Ascending aorta (tissue), 2 donors: ENCODE measurements at regions not wholly inside any gene's neighbourhood (a gene's known extent, or its start where the extent isn't known, plus 50 kb on each side); places are given as distances from the start of the nearest gene placed in this dataset.

Source experiments
- DNase-seq, 2 donors: peaks; one replicate each; pipeline ENCODE4 v3.0.0-alpha.2; 2019; ENCODE audit warnings: low spot score in 2 of 2
- H3K27ac ChIP-seq, 2 donors: fragments of 200-600 bp; sonication (generic); one replicate each; pipeline ENCODE4 v1.5.1; 2016 to 2017; ENCODE audit warnings: mild to moderate bottlenecking in 1 of 2
- H3K27me3 ChIP-seq: fragments of 200-600 bp; sonication (generic); one replicate; pipeline ENCODE4 v1.5.1; 2017
- H3K36me3 ChIP-seq, 2 donors: fragments of 200-600 bp; sonication (generic); one replicate each; pipeline ENCODE4 v1.5.1; 2016
- H3K4me1 ChIP-seq, 2 donors: fragments of 200-600 bp; sonication (generic); one replicate each; pipeline ENCODE4 v1.5.1; 2016 to 2017; ENCODE audit warnings: mild to moderate bottlenecking in 1 of 2
- H3K4me3 ChIP-seq, 2 donors: fragments of 200-600 bp; sonication (generic); one replicate each; pipeline ENCODE4 v1.5.1; 2016 to 2017; ENCODE audit warnings: mild to moderate bottlenecking in 1 of 2
- H3K9me3 ChIP-seq, 2 donors: fragments of 200-600 bp; sonication (generic); one replicate each; pipeline ENCODE4 v1.5.1; 2016
- intact Hi-C: fragments of 100-400 bp; cut with DNase I; formaldehyde crosslinking; loops from one replicate; pipeline ENCODE4 v1.15.1; 2023
- TF ChIP-seq, protein P1 (sequence below), 3 experiments: fragments of 200-600 bp in 2 of 3; fragments of 450-650 bp in 1 of 3; sonication (generic) in 2 of 3; IDR thresholded peaks; one replicate each; pipeline ENCODE4 v1.5.1; 2016 to 2019; ENCODE audit warnings: antibody characterized with exemption in 3 of 3, mild to moderate bottlenecking in 1 of 3, moderate library complexity in 1 of 3

DNA sequence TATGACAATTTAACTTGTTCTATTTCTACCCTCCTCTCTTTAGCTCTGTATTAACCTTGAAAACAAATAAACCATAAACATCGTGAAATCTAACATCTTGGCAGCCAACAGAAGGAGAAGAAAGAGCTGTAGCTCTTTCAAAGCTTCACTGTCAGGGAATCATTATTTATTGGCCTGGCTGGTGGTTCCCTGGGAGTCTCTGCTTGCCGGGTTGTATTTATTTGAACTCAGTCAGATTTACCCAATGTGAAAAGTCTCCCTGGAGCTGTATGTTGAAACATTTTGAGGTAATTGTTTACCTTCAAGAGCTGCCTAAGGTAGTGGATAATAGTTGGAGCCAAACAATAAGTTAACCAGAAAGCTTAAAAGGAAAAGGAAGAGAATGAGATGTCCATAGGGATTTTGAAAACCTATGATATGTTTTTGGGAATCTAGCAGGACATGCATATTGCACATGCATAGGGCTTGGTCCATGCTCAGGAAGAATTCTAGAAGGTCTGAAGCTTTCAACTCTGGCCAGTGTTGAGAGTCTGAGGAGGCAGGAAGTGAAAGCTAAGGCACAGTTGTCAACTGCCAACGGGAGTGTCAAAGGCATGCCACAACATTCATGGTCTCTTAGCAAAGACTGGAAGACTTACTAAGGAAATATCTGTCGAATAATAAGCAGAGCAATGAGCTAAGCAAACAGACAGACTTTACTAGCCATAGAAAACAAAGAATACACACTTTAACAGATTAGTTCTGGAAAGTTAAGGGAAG lies 621.6 kb downstream of the PCDH7 start:
- Histone ChIP-seq H3K4me1 (no peaks in the 10 kb centered on the region), H3K9me3 (peaks cover 4 to 12% of the 10 kb centered on the region in 2 donors), H3K27ac (no peak overlapping the region), H3K27me3 (no peaks in the 10 kb centered on the region), H3K36me3 (no peaks in the 10 kb centered on the region), H3K4me3 (no peak overlapping the region)
- no peak for DNase-seq
- intact Hi-C loops = no loop called here
- TF ChIP-seq, protein P1, sequence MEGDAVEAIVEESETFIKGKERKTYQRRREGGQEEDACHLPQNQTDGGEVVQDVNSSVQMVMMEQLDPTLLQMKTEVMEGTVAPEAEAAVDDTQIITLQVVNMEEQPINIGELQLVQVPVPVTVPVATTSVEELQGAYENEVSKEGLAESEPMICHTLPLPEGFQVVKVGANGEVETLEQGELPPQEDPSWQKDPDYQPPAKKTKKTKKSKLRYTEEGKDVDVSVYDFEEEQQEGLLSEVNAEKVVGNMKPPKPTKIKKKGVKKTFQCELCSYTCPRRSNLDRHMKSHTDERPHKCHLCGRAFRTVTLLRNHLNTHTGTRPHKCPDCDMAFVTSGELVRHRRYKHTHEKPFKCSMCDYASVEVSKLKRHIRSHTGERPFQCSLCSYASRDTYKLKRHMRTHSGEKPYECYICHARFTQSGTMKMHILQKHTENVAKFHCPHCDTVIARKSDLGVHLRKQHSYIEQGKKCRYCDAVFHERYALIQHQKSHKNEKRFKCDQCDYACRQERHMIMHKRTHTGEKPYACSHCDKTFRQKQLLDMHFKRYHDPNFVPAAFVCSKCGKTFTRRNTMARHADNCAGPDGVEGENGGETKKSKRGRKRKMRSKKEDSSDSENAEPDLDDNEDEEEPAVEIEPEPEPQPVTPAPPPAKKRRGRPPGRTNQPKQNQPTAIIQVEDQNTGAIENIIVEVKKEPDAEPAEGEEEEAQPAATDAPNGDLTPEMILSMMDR (IDR thresholded peaks at IDR 0.05) = no peak

DNA sequence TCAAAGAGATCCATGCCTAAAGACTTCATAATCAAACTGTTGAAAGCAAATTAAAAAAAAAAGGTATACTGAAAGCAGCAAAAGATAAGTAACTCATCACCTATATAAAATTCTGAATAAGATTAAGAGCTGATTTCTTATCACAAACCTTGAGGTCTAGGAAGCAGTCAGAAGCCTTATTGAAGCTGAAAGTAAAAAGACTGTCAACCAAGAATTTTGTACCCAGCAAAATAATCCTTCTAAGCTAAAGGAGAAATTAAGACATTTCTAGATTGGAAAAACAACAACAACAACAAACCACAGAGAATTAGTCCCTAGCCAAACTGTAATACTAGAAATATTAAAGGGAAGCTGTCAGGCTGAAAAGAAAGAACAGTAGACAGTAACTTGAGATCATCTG lies 622.9 kb downstream of the PCDH7 start:
- Histone ChIP-seq H3K4me3 (no peak overlapping the region), H3K4me1 (no peaks in the 10 kb centered on the region), H3K9me3 (peaks cover 4 to 12% of the 10 kb centered on the region in 2 donors), H3K27ac (no peak overlapping the region), H3K36me3 (no peaks in the 10 kb centered on the region), H3K27me3 (no peaks in the 10 kb centered on the region)
- intact Hi-C loops = no loop called here
- no peak for DNase-seq
- TF ChIP-seq, protein P1 (IDR thresholded peaks at IDR 0.05) = no peak

DNA sequence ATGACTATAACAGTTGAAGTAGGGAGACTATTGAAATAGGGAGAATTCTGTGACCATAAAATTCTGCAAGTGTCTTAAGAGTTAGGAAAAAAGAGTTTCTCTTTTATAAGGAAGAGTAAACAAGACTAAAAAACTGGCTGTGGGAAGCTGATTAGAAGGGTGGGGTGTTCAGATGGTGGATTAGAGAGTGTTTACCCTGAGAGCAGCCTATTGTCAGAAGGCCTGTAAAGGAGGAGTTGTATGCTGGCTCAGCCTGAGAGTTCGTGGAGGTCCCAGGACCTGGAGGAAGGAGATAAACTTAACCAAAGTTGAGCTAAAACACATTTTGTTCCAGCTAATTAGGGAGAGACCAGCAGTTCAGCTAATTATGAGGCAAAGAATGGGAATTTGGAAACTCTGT lies 629.7 kb downstream of the PCDH7 start:
- TF ChIP-seq, protein P1 (IDR thresholded peaks at IDR 0.05) = no peak
- intact Hi-C loops = no loop called here
- H3K27me3 ChIP-seq = no peaks in the 10 kb centered on the region

DNA sequence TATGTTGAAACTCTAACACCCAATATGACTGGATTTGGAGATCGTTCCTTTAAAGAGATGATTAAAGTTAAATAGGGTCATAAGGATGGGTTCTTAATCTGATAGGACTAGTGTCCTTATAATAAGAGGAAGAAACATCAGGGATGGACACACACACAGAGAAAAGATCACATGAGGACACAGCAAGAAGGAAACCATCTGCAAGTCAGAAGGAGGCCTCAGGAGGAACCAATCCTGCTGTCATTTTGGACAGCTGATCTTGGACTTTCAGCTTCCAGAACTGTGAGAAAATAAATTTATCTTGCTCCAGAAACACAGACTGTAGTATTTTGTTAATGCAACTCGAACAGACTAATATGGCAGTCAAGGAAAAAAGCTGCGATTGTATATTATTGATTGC lies 631.5 kb downstream of the PCDH7 start:
- Histone ChIP-seq H3K9me3 (no peaks in the 10 kb centered on the region), H3K36me3 (no peaks in the 10 kb centered on the region), H3K4me3 (no peak overlapping the region), H3K4me1 (no peaks in the 10 kb centered on the region), H3K27ac (no peak overlapping the region), H3K27me3 (no peaks in the 10 kb centered on the region)
- intact Hi-C loops = no loop called here
- DNase-seq = no peak
- TF ChIP-seq, protein P1 (IDR thresholded peaks at IDR 0.05) = no peak

More for the DNA sequence above, 629.7 kb downstream of the PCDH7 start:
- DNase-seq = no peak
- H3K36me3 ChIP-seq = no peaks in the 10 kb centered on the region
- H3K4me3 ChIP-seq = no peak overlapping the region
- H3K27ac ChIP-seq = no peak overlapping the region
- no peaks in the 10 kb centered on the region for H3K9me3 ChIP-seq
- H3K4me1 ChIP-seq = no peaks in the 10 kb centered on the region

DNA sequence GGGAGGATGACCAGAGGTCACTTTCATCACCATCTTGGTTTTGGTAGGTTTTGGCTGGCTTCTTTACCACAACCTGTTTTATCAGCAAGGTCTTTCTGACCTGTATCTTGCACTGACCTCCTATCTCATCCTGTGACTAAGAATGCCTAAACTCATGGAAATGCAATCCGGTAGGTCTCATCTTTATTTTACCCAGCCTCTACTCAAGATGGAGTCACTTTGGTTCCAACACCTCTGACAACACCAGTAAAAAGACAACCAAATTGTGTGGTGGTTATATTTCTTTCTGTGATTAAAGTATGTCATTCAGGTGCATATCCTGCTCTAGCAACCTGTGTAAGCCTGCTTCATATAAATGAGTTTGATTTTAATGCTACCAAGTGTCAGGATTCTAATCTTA lies 636.7 kb downstream of the PCDH7 start:
- TF ChIP-seq, protein P1 (IDR thresholded peaks at IDR 0.05) = no peak
- H3K4me3 ChIP-seq = no peak overlapping the region
- H3K27me3 ChIP-seq = no peaks in the 10 kb centered on the region
- no peak for DNase-seq
- H3K9me3 ChIP-seq = no peaks in the 10 kb centered on the region
- no peak overlapping the region for H3K27ac ChIP-seq
- intact Hi-C loops = no loop called here
- no peaks in the 10 kb centered on the region for H3K4me1 ChIP-seq
- H3K36me3 ChIP-seq = no peaks in the 10 kb centered on the region
